ENCODE measurements at regions not wholly inside any gene's neighbourhood (a gene's known extent, or its start where the extent isn't known, plus 50 kb on each side); places are given as distances from the start of the nearest gene placed in this dataset.

GRCh38 chr1:184878002-184878401 is 96.3 kb downstream of the NIBAN1 start (continued):
- TF ChIP-seq, protein P1, sequence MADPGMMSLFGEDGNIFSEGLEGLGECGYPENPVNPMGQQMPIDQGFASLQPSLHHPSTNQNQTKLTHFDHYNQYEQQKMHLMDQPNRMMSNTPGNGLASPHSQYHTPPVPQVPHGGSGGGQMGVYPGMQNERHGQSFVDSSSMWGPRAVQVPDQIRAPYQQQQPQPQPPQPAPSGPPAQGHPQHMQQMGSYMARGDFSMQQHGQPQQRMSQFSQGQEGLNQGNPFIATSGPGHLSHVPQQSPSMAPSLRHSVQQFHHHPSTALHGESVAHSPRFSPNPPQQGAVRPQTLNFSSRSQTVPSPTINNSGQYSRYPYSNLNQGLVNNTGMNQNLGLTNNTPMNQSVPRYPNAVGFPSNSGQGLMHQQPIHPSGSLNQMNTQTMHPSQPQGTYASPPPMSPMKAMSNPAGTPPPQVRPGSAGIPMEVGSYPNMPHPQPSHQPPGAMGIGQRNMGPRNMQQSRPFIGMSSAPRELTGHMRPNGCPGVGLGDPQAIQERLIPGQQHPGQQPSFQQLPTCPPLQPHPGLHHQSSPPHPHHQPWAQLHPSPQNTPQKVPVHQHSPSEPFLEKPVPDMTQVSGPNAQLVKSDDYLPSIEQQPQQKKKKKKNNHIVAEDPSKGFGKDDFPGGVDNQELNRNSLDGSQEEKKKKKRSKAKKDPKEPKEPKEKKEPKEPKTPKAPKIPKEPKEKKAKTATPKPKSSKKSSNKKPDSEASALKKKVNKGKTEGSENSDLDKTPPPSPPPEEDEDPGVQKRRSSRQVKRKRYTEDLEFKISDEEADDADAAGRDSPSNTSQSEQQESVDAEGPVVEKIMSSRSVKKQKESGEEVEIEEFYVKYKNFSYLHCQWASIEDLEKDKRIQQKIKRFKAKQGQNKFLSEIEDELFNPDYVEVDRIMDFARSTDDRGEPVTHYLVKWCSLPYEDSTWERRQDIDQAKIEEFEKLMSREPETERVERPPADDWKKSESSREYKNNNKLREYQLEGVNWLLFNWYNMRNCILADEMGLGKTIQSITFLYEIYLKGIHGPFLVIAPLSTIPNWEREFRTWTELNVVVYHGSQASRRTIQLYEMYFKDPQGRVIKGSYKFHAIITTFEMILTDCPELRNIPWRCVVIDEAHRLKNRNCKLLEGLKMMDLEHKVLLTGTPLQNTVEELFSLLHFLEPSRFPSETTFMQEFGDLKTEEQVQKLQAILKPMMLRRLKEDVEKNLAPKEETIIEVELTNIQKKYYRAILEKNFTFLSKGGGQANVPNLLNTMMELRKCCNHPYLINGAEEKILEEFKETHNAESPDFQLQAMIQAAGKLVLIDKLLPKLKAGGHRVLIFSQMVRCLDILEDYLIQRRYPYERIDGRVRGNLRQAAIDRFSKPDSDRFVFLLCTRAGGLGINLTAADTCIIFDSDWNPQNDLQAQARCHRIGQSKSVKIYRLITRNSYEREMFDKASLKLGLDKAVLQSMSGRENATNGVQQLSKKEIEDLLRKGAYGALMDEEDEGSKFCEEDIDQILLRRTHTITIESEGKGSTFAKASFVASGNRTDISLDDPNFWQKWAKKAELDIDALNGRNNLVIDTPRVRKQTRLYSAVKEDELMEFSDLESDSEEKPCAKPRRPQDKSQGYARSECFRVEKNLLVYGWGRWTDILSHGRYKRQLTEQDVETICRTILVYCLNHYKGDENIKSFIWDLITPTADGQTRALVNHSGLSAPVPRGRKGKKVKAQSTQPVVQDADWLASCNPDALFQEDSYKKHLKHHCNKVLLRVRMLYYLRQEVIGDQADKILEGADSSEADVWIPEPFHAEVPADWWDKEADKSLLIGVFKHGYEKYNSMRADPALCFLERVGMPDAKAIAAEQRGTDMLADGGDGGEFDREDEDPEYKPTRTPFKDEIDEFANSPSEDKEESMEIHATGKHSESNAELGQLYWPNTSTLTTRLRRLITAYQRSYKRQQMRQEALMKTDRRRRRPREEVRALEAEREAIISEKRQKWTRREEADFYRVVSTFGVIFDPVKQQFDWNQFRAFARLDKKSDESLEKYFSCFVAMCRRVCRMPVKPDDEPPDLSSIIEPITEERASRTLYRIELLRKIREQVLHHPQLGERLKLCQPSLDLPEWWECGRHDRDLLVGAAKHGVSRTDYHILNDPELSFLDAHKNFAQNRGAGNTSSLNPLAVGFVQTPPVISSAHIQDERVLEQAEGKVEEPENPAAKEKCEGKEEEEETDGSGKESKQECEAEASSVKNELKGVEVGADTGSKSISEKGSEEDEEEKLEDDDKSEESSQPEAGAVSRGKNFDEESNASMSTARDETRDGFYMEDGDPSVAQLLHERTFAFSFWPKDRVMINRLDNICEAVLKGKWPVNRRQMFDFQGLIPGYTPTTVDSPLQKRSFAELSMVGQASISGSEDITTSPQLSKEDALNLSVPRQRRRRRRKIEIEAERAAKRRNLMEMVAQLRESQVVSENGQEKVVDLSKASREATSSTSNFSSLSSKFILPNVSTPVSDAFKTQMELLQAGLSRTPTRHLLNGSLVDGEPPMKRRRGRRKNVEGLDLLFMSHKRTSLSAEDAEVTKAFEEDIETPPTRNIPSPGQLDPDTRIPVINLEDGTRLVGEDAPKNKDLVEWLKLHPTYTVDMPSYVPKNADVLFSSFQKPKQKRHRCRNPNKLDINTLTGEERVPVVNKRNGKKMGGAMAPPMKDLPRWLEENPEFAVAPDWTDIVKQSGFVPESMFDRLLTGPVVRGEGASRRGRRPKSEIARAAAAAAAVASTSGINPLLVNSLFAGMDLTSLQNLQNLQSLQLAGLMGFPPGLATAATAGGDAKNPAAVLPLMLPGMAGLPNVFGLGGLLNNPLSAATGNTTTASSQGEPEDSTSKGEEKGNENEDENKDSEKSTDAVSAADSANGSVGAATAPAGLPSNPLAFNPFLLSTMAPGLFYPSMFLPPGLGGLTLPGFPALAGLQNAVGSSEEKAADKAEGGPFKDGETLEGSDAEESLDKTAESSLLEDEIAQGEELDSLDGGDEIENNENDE (IDR thresholded peaks at IDR 0.05; ENCODE audit: insufficient replicate concordance, low read length), result no peak
- TF ChIP-seq JUND (IDR thresholded peaks at IDR 0.05; ENCODE audit: low read length), result no peak
